ENCODE measurements at regions not wholly inside any gene's neighbourhood (a gene's known extent, or its start where the extent isn't known, plus 50 kb on each side); places are given as distances from the start of the nearest gene placed in this dataset.

- no peak overlapping the region for H3K27ac Mint-ChIP-seq
- H4K20me1 ChIP-seq (ENCODE audit: control insufficient read depth, insufficient read depth, low read length, poor library complexity, severe bottlenecking) = no peaks in the 10 kb centered on the region
- no peaks in the 10 kb centered on the region for H3K9me3 ChIP-seq (ENCODE audit: control extremely low read depth in 1 of 3, control insufficient read depth in 2 of 3, insufficient read depth in 1 of 3, low read length in 2 of 3)
- H3K9ac ChIP-seq (ENCODE audit: low read length) = no peak overlapping the region
- no peak overlapping the region for H3K4me3 ChIP-seq (ENCODE audit: control extremely low read depth in 1 of 5, extremely low read depth in 1 of 5, insufficient read depth in 1 of 5, low read depth in 2 of 5, low read length in 4 of 5)
- TF ChIP-seq EZH2 (IDR thresholded peaks at IDR 0.05; ENCODE audit: borderline replicate concordance, insufficient read depth, low read depth, low read length, poor library complexity, severe bottlenecking) (no peak), CTCF (IDR thresholded peaks at IDR 0.05) (no peak)
- H3K27ac ChIP-seq (ENCODE audit: low read length in 2 of 2) = no peak overlapping the region
- ATAC-seq (ENCODE audit: low read depth) (no peak), DNase-seq (no peak)
- no peaks in the 10 kb centered on the region for H3K9me3 Mint-ChIP-seq (ENCODE audit: insufficient read depth)
- WGBS (ENCODE audit: insufficient coverage) = 96% methylated on average over 5 of the region's 6 CpGs
- ChIA-PET CTCF (interaction anchor here (0.8 kb wide), 1 partner anchor 604 kb away, joined by 3 read pairs; no protein-coding TSS in a partner anchor), POLR2A (no interaction called here)
- H3K4me2 ChIP-seq (replicated peaks; ENCODE audit: low read depth, low read length, poor library complexity, severe bottlenecking) = no peak overlapping the region
- intact Hi-C loops (cut with micrococcal nuclease) = no loop called here
- peaks cover 57% of the 10 kb centered on the region for H3K27me3 Mint-ChIP-seq
- no peaks in the 10 kb centered on the region for H3K79me2 ChIP-seq (ENCODE audit: control insufficient read depth, insufficient read depth, low read length)
- H3K4me3 Mint-ChIP-seq = no peak overlapping the region
- H3K4me1 Mint-ChIP-seq = peaks cover 2% of the 10 kb centered on the region
- no peaks in the 10 kb centered on the region for H3K4me1 ChIP-seq (ENCODE audit: control insufficient read depth in 2 of 2, insufficient read depth in 2 of 2, low read length in 2 of 2)
- H3K36me3 ChIP-seq (replicated peaks in 1 of 2; ENCODE audit: control extremely low read depth in 1 of 2, control insufficient read depth in 1 of 2, extremely low read depth in 1 of 2, insufficient read depth in 2 of 2, low read length in 1 of 2) = no peaks in the 10 kb centered on the region
- no peak overlapping the region for H2AFZ ChIP-seq (ENCODE audit: insufficient read depth, low read depth, low read length, poor library complexity, severe bottlenecking)
- peaks cover 0 to 6% (median 0%) of the 10 kb centered on the region in 4 experiments for H3K27me3 ChIP-seq (replicated peaks in 1 of 4; ENCODE audit: control extremely low read depth in 1 of 4, control insufficient read depth in 3 of 4, insufficient read depth in 4 of 4, low read length in 3 of 4)
Observed at GRCh38 chr3:150247441-150247840, 160.7 kb upstream of the TSC22D2 start.

- TF ChIP-seq CTCF (IDR thresholded peaks at IDR 0.05) (no peak), EZH2 (IDR thresholded peaks at IDR 0.05; ENCODE audit: borderline replicate concordance, insufficient read depth, low read depth, low read length, poor library complexity, severe bottlenecking) (no peak)
- DNase-seq (no peak), ATAC-seq (ENCODE audit: low read depth) (no peak)
- Histone ChIP-seq H2AFZ (ENCODE audit: insufficient read depth, low read depth, low read length, poor library complexity, severe bottlenecking) (no peak overlapping the region), H3K4me2 (replicated peaks; ENCODE audit: low read depth, low read length, poor library complexity, severe bottlenecking) (no peak overlapping the region), H3K27me3 (replicated peaks in 1 of 4; ENCODE audit: control extremely low read depth in 1 of 4, control insufficient read depth in 3 of 4, insufficient read depth in 4 of 4, low read length in 3 of 4) (peaks cover 0 to 4% (median 0%) of the 10 kb centered on the region in 4 experiments), H4K20me1 (ENCODE audit: control insufficient read depth, insufficient read depth, low read length, poor library complexity, severe bottlenecking) (no peaks in the 10 kb centered on the region), H3K36me3 (replicated peaks in 1 of 2; ENCODE audit: control extremely low read depth in 1 of 2, control insufficient read depth in 1 of 2, extremely low read depth in 1 of 2, insufficient read depth in 2 of 2, low read length in 1 of 2) (no peaks in the 10 kb centered on the region), H3K4me1 (ENCODE audit: control insufficient read depth in 2 of 2, insufficient read depth in 2 of 2, low read length in 2 of 2) (no peaks in the 10 kb centered on the region), H3K9me3 (ENCODE audit: control extremely low read depth in 1 of 3, control insufficient read depth in 2 of 3, insufficient read depth in 1 of 3, low read length in 2 of 3) (no peaks in the 10 kb centered on the region), H3K9ac (ENCODE audit: low read length) (no peak overlapping the region), H3K4me3 (ENCODE audit: control extremely low read depth in 1 of 5, extremely low read depth in 1 of 5, insufficient read depth in 1 of 5, low read depth in 2 of 5, low read length in 4 of 5) (no peak overlapping the region), H3K79me2 (ENCODE audit: control insufficient read depth, insufficient read depth, low read length) (no peaks in the 10 kb centered on the region), H3K27ac (ENCODE audit: low read length in 2 of 2) (no peak overlapping the region)
- POLR2A ChIA-PET = no interaction called here
- WGBS (ENCODE audit: insufficient coverage) = 100% methylated on average over 1 of the region's 3 CpGs
- Mint-ChIP-seq H3K27me3 (peaks cover 43% of the 10 kb centered on the region), H3K4me3 (no peak overlapping the region), H3K27ac (no peak overlapping the region), H3K4me1 (peaks cover 2% of the 10 kb centered on the region), H3K9me3 (ENCODE audit: insufficient read depth) (no peaks in the 10 kb centered on the region)
- CTCF ChIA-PET = no interaction called here
- intact Hi-C loops (cut with micrococcal nuclease) = no loop called here
Observed at GRCh38 chr3:150243466-150243865, 164.6 kb upstream of the TSC22D2 start.
